ENCODE measurements at regions not wholly inside any gene's neighbourhood (a gene's known extent, or its start where the extent isn't known, plus 50 kb on each side); places are given as distances from the start of the nearest gene placed in this dataset.

DNA sequence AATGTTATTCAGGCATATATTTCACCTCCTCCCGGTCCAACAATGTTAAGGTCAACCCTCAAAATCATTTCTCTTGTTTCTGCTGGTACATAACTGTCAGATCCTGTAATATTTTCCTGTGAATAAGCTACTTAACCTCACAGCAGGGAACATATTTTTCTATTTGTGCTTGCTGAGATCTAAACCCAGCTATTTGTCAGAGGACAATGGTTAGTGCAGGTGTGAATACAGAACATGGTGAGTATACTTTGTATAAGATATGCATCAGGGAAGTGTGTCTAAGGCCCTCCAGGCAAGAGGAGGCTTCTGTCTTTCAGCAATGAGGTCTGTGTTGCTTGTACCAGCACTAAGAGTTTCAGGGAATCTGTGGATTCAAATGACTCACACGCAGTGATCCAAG is 970.6 kb downstream of the NCAM2 start:
- TF ChIP-seq POLR2AphosphoS5 (IDR thresholded peaks at IDR 0.05; ENCODE audit: low read depth, low read length): no peak
- TF ChIP-seq NRF1 (IDR thresholded peaks at IDR 0.05; ENCODE audit: low read depth, low read length): no peak
- no peak for TF ChIP-seq USF2 (IDR thresholded peaks at IDR 0.05; ENCODE audit: low read length)
- no peak for TF ChIP-seq TEAD4 (IDR thresholded peaks at IDR 0.05; ENCODE audit: low read depth, low read length)
- TF ChIP-seq GABPA (IDR thresholded peaks at IDR 0.05; ENCODE audit: borderline replicate concordance, insufficient read depth, low read length): no peak
- no peak for TF ChIP-seq TAF7 (optimal IDR thresholded peaks at IDR 0.05; ENCODE audit: borderline replicate concordance, low read depth, low read length)
- TF ChIP-seq BRCA1 (IDR thresholded peaks at IDR 0.05; ENCODE audit: low read depth, low read length): no peak
- TF ChIP-seq CTCF (IDR thresholded peaks at IDR 0.05; ENCODE audit: control extremely low read depth in 1 of 3, insufficient read depth in 1 of 3, low read depth in 1 of 3, low read length in 3 of 3): no peak

Data from H1 (cell line).